ENCODE measurements at regions not wholly inside any gene's neighbourhood (a gene's known extent, or its start where the extent isn't known, plus 50 kb on each side); places are given as distances from the start of the nearest gene placed in this dataset.

DNA sequence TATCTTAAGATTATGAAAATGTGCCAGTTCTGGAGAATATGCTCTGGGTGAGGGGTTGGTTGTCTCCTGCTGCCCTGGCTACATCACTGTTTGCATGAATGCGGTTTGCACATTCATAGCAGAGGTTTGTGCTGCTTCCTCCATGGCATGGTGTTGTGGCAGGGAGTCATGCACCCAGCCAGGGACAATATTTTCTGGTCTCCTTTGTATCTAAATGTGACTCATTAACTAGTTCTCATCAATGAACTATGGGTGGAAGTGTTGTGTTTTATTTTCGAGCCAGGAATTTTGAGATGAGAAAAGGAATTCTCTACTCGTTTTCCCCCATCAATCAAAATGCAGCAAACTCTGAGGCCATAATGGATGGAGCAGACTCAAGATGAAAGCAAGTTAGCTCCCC lies 527.3 kb downstream of the SNAPC1 start:
- DNase-seq (ENCODE audit: extremely low read depth, insufficient read length), result no peak
- H3K36me3 ChIP-seq (ENCODE audit: control insufficient read depth, insufficient read depth, low read length), result no peaks in the 10 kb centered on the region
- H3K27me3 ChIP-seq (replicated peaks; ENCODE audit: control insufficient read depth, insufficient read depth, low read length), result no peaks in the 10 kb centered on the region

DNA sequence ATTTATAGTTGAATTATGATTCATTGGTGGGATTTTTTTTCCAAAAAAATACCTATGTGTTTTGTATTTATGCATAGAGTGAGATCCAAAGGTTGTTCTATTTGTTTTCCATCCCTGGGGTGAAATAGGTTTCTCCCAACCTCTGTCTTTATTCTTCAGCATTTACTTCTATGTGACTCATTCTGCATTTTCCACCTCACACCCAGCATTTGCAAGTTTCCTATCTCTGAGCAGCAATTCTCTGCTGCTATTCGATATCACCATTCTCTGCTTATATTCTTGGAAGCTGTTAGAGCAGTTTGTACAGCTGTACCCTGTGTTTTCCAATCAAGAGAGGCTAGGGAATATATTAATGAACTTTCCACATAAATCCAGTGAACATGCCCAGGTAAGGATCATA lies 538.9 kb downstream of the SNAPC1 start:
- DNase-seq (ENCODE audit: extremely low read depth, insufficient read length), result no peak
- no peaks in the 10 kb centered on the region for H3K36me3 ChIP-seq (ENCODE audit: control insufficient read depth, insufficient read depth, low read length)
- no peak for TF ChIP-seq CTCF (IDR thresholded peaks at IDR 0.05; ENCODE audit: insufficient read depth, low read length, poor library complexity, severe bottlenecking)
- no peaks in the 10 kb centered on the region for H3K27me3 ChIP-seq (replicated peaks; ENCODE audit: control insufficient read depth, insufficient read depth, low read length)
- no peak overlapping the region for H3K4me3 ChIP-seq (replicated peaks; ENCODE audit: low read depth, low read length)

More for the DNA sequence above, 527.3 kb downstream of the SNAPC1 start:
- H3K4me3 ChIP-seq (replicated peaks; ENCODE audit: low read depth, low read length), result no peak overlapping the region
- no peak for TF ChIP-seq CTCF (IDR thresholded peaks at IDR 0.05; ENCODE audit: insufficient read depth, low read length, poor library complexity, severe bottlenecking)

DNA sequence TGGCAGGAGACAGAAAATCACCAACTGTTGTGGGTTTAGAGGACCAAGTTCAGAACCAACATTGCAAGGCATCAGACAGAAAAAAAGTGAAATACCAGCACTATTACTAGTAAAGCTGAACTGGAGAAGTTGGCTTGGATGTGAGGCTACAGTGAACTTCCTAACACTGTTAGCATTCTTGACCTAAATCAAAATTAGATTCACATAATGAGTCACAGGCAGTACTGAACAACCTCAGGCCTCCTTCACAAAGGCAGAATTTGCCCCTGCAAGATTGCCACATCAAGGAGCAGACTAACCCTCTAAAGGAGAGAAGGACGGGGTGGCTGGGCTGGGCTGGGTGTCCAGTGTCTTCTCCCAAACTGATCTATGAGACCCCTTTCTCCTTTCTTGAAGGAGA lies 539.7 kb downstream of the SNAPC1 start:
- no peak for DNase-seq (ENCODE audit: extremely low read depth, insufficient read length)

DNA sequence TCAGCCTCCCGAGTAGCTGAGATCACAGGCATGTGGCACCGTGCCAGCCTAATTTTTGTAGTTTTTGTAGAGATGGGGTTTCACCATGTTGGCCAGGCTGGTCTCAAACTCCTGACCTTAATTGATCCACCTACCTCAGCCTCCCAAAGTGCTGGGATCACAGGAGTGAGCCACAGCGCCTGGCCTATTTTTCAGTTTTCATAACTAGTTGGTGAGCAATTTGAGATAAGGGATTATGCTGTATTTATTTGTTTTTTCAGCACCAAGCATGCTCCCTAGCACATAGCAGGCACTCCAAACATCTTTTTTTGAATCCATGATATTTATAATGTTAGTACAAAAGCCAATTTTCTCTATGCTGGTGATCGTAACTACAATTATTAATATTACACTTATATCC lies 541.2 kb downstream of the SNAPC1 start:
- H3K4me3 ChIP-seq (replicated peaks; ENCODE audit: low read depth, low read length), result no peak overlapping the region
- no peaks in the 10 kb centered on the region for H3K36me3 ChIP-seq (ENCODE audit: control insufficient read depth, insufficient read depth, low read length)
- DNase-seq (ENCODE audit: extremely low read depth, insufficient read length), result no peak

More for the DNA sequence above, 539.7 kb downstream of the SNAPC1 start:
- Histone ChIP-seq H3K27me3 (replicated peaks; ENCODE audit: control insufficient read depth, insufficient read depth, low read length) (no peaks in the 10 kb centered on the region), H3K4me3 (replicated peaks; ENCODE audit: low read depth, low read length) (no peak overlapping the region), H3K36me3 (ENCODE audit: control insufficient read depth, insufficient read depth, low read length) (no peaks in the 10 kb centered on the region)
- TF ChIP-seq CTCF (IDR thresholded peaks at IDR 0.05; ENCODE audit: insufficient read depth, low read length, poor library complexity, severe bottlenecking), result no peak

GRCh38 chr14:62304257-62304656 lies 542.0 kb downstream of the SNAPC1 start:
- no peak for TF ChIP-seq CTCF (IDR thresholded peaks at IDR 0.05; ENCODE audit: insufficient read depth, low read length, poor library complexity, severe bottlenecking)
- H3K27me3 ChIP-seq (replicated peaks; ENCODE audit: control insufficient read depth, insufficient read depth, low read length), result no peaks in the 10 kb centered on the region
- DNase-seq (ENCODE audit: extremely low read depth, insufficient read length), result no peak
- H3K4me3 ChIP-seq (replicated peaks; ENCODE audit: low read depth, low read length), result no peak overlapping the region
- no peaks in the 10 kb centered on the region for H3K36me3 ChIP-seq (ENCODE audit: control insufficient read depth, insufficient read depth, low read length)

More for the DNA sequence above, 541.2 kb downstream of the SNAPC1 start:
- no peaks in the 10 kb centered on the region for H3K27me3 ChIP-seq (replicated peaks; ENCODE audit: control insufficient read depth, insufficient read depth, low read length)
- no peak for TF ChIP-seq CTCF (IDR thresholded peaks at IDR 0.05; ENCODE audit: insufficient read depth, low read length, poor library complexity, severe bottlenecking)

DNA sequence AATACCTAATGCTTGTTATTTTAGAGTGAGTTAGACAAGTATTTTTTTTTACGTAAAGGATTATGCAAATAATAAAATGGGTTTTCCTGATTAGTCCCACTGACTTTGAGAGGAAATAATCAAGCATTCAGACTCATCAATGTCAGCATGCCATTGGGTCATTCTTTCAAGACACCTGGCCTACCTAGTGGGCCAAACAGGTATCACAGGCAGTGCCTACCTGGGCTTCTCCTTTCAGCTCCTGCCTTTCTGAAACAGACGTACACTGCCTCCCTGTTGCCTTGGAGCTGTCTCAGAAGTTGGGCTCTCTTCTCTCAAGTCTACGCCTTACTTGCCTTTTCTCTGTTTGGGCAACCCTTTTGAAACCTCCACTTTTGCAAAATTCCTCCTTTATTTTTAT lies 545.6 kb downstream of the SNAPC1 start:
- Histone ChIP-seq H3K36me3 (ENCODE audit: control insufficient read depth, insufficient read depth, low read length) (no peaks in the 10 kb centered on the region), H3K4me3 (replicated peaks; ENCODE audit: low read depth, low read length) (no peak overlapping the region), H3K27me3 (replicated peaks; ENCODE audit: control insufficient read depth, insufficient read depth, low read length) (no peaks in the 10 kb centered on the region)
- DNase-seq (ENCODE audit: extremely low read depth, insufficient read length), result no peak
- no peak for TF ChIP-seq CTCF (IDR thresholded peaks at IDR 0.05; ENCODE audit: insufficient read depth, low read length, poor library complexity, severe bottlenecking)

All from GM06990 (cell line).